GM19463 (cell line): ENCODE measurements at regions not wholly inside any gene's neighbourhood (a gene's known extent, or its start where the extent isn't known, plus 50 kb on each side); places are given as distances from the start of the nearest gene placed in this dataset.
A peak's percentile ranks its signal among the peaks of the same experiment; 100 is the strongest.

Experiments used
- ATAC-seq: cut with Tn5 transposase; IDR thresholded peaks from one replicate; pipeline ENCODE4 v1.9.1; 2021; ENCODE audit warnings: mild to moderate bottlenecking, moderate library complexity; ENCODE audit not compliant: unreplicated experiment

GRCh38 chr7:25789701-25790640 is 362.0 kb upstream of the NFE2L3 start:
- ATAC-seq = no peak

DNA sequence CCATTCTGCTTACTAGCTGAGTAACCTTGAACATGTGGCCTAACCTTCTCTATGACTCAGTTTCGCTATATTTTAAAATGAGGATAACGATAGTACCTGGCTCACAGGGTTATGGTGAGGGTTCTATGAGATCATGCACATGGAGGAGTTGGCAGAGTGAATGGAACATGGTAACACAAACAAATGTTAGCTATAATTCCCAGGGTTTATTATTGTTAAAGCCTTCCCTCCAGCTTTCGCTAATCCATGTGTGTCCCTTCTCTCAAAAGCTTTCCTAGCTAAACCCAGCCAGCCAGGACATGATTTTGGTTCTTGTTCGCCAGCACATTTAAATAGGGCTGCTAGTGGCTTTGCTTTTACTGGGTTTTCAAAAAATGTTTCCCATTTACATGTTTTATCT is 361.0 kb upstream of the NFE2L3 start:
- ATAC-seq = no peak

GRCh38 chr7:25792586-25792985 is 359.4 kb upstream of the NFE2L3 start:
- no peak for ATAC-seq

DNA sequence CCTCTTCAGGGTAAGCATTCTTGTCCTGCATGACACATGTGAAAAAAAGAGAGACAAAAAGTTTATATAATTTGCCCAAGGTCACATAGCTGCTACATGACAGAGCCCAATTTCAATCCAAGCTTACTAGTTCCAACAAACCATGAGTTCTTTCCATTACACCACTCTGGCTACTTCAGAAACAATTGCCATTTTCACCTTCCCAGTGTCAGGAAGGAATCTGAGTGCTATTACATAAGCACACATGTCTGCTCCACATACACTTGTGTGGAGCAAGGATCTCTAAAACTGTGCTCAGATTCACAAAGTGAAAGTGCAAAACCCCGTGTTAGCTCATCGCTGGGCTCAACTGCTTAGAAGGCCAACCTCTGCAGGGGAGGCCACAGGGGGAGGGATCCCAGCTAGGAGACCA is 356.2 kb upstream of the NFE2L3 start:
- ATAC-seq = no peak

DNA sequence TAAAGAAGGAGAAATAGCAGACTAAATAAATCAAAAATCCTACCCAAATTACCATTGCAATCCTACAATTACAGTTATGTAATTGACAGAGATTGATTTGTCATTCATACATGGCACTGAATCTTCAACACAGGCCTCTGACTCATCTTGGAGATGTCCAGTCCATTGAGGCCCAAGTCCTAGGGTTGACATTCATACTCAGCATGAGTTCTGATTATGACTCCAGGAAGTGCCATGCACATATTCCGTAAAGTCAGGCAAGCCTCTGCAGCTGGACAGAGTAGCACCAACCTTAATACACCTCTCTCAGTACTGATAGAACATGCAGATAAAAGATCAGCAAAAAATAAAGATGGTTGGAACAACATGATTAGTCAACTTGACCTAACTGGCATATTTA is 353.7 kb upstream of the NFE2L3 start:
- ATAC-seq = no peak

DNA sequence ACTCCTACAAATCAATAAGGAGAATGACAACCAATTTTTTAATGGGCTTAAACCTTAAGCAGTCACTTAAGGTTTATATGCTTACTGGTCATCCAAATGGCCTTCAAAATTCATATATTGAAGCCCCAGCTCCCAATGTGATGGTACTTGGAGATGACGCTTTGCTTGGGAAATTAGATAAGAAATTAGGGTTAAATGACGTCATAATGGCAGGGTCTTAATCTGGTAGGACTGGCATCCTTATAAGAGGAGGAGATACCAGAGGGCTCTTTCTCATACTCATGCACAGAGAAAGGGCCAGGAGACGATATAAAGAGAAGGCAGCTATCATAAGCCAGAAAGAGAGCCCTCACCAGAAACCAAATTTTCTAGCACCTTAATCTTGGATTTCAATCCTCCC is 350.8 kb upstream of the NFE2L3 start:
- no peak for ATAC-seq

DNA sequence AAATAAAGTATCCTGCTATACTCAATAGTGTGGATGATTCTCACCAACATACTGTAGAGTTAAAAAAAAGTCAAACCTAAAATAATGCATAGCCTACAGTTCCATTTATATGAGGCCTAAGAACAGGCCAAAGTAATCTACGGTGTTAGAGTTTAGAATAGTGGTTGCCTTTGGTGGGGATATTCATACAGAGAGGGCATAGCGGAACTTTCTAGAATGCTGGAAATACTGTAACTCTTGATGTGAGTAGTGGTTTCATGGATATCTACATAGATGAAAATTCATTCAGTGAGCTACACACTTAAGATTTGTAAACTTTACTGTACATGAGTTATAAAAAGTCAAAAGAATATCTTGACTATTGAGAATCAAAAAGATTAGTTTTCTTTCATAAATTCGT is 349.9 kb upstream of the NFE2L3 start:
- ATAC-seq = no peak

GRCh38 chr7:25802473-25802872 is 349.5 kb upstream of the NFE2L3 start:
- no peak for ATAC-seq

DNA sequence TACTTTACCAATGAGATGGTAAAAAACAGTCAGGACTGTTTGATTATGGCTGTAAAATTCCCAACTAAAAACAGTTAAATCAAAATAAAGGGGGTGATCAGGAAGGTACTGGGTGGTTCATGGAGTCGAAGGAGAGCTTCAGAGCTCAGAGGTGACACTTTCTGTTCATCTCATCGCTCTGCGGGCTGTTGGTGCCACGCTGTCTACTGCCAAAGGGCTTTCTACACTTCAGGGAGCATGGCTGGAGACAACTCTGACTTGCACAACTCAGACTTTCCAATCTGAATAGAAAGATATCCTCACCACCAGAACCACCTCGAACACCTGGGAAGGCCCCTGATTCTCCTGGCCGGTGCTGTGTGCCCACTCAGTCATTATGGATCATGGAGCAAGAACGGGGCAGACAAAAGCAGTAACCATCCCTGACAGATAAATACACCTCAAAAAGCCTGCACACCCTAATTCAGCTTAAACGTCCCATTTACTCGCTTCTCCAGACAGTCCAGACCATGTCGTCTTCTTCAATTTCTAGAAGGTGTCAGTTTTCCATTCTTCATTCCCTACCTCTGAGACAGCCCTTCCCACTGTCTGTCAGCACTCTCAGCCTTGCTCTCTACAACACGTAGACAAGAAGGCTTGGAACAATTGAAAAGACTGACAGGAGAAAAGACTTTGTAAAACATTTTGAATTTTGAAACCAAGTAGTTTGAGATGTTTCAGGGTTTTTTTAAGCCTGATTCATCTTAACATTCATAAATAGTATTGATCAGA is 348.7 kb upstream of the NFE2L3 start:
- ATAC-seq = no peak

- no peak for ATAC-seq
These were observed 347.8 kb upstream of the NFE2L3 start for GRCh38 chr7:25804154-25804553.

DNA sequence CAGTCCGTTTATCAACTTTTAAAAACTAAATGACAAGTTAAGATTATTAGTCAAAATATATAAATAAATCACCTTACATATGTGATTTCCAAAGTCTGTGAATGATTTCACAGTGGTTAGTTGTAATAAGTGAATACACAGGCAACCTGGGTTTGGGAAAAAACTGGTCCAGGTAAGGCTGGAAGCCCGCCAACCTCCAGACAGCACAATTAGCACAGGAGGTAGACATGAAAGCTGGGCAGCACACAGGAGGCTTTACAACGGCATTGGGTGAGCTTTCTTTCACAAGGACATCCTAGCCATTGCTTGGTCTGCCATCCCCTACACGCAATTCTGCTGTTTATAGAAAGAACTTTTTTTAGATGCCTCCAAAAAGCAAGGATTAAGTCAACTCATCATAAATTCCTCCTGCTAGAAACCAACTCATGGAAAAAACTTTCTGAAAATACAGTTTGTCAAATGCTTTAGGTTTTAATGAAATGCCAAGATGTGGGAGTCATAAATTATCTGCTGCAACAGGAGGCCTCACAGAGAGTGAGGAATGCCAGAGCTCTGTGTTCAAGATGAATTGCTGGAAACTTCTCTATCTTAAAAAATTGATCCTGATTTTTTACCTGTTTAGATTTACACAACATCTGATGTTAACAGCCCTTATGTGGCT is 346.8 kb upstream of the NFE2L3 start:
- no peak for ATAC-seq

DNA sequence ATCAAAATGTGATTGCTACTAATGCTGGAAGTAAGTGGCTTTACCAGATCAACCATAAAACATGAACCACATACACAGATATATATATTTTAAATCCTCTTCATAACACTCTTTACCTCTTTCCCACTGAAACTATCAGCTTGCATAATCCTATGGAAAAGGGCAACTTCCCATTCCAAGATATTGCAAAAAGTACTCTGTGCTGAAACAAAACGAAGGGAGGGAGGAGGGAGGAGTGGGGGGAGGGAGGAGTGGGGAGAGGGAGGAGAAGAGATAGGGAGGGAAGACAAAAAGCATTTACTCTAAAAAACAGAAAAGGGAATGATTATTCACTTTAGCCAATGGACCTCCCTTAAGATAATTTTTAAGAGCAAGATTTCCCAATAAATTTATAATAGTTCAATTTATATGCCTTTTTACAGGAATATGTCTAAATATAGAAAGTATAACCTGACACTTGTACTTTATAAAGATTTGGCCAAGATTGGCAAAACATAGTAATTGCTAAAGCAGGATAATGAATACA is 344.8 kb upstream of the NFE2L3 start:
- no peak for ATAC-seq

DNA sequence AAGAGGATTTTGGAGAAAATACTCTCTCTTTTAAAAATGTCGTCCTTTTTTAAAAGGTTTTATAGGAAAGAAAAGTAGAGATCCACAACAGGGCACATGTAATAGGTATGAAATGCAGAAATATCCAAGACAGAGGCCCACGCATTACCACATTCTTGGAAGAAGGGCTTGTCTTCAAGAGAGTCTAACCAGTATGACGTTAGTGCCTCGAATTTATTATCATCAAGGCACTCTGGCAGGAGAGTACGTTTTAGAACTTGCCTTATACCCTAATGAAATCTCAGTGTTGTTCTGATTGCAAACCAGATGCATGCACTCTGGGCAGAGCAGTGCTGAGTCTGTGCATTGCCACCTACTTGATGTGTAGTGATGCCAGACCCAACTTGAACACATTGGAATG is 342.6 kb upstream of the NFE2L3 start:
- no peak for ATAC-seq

- ATAC-seq = no peak
These were observed 339.7 kb upstream of the NFE2L3 start for GRCh38 chr7:25812086-25812850.

DNA sequence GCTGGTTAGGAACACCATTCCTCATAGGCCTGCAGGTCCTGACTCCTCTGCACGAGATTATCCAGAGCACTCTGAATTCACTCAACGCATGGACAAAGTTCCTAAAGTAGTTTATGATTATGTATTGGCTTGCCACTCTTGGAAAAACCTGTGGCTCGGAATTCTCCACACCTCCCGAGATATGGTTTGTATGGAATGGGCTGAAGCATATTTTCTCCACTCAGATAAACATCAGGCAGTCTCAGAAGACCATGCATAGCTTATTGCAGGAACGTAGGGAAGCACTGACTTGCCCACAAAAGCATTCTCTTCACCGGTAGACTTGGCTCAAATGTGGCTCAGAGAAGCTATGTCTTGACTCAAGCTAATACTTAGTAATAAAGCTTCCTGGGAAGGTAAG is 338.6 kb upstream of the NFE2L3 start:
- ATAC-seq = no peak

DNA sequence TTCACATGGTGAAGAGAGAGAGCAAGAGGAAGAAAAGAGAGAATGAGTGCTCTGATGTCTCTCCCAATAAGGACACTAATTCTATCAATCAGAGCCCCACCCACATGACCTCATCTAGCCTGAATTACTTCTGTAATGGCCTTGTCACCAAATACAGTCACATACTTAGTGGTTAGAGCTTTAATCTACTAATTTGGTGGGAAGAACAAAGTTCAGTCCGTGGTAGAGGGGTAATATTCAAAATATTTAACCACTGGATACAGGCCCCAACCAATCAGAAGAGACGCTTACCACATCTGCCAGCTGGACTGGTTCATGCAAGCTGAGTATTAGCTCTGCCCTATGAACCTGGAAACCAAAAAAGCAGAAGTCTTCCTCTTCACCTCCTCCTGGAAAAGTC is 336.3 kb upstream of the NFE2L3 start:
- ATAC-seq = no peak

DNA sequence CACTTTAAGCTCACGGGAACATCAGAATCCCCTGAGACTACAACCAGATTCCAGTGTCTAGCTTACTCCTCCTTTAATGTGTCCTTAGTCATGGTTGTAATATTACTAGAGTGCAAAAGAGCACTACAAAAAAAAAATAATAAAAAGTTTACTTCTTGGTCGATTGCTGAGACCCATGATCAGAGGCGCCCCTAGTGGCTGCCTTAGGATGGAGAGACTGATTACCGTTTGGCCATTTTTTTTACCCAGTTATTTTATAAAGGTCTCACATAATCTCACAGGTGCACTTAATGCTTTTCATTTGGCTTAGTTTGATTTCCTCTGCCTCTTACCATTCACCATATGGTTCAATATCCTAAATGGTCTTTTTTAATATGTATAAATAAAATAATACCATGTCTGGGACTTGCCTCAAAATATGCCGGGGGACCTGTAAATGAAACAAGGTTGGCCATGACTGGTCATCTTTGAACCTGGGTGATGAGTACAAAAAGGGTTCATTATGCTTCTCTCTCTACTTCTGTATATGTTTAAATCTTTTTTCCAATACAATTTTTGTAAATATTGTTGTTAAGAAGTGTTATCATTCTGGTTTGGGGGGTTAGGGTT is 331.5 kb upstream of the NFE2L3 start:
- ATAC-seq = no peak

GRCh38 chr7:25821225-25821624 is 330.8 kb upstream of the NFE2L3 start:
- ATAC-seq = peak; percentile 61

DNA sequence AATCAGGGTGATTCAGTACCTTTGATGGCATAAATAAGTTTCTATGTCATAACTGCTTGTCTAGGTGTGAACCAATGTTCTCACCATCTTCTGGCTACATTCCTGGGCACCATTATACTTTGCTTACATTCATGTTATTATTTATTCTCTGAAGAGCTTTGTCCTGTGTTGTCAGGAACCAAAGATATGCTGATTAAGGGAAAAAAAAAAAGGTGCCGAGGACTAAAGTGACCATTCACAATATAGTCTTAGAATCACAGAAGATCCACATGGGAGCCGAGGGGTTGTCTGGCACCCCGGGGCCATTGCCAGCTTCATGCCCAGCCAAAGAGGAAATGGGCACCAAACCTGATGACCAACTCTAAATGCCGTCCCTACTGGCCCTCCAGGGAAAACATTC is 329.2 kb upstream of the NFE2L3 start:
- no peak for ATAC-seq

DNA sequence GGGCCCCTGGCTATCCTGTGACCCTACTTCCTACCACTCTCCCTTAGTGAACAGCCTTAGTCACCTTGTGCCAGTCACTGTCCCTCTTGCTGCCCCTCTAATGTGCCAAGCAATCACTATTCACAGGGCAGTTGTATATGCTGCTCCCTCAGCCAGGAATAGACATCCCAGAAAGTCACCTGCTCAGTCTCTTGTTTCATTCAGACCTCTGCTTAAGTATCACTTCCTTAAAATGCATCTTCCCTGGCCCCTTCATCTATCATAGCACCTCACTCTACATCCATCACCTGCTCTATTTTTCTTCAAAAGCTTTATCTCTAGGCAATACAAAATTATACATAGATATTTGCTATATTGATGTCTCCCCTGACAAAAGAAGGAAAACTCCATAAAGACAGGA is 328.4 kb upstream of the NFE2L3 start:
- ATAC-seq = peak; percentile 68
